Neuronal stem cell (in vitro differentiated cells): ENCODE measurements at regions not wholly inside any gene's neighbourhood (a gene's known extent, or its start where the extent isn't known, plus 50 kb on each side); places are given as distances from the start of the nearest gene placed in this dataset.

ENCODE experiments used
- DNase-seq: peaks from one replicate; pipeline ENCODE4 v3.0.0-alpha.2; 2013; ENCODE audit warnings: low spot score
- H2AFZ ChIP-seq: one replicate; pipeline ENCODE4 v1.6.1; 2013; ENCODE audit warnings: mild to moderate bottlenecking, low read length, inconsistent platforms
- H2AK5ac ChIP-seq: 2 replicates; pipeline ENCODE4 v1.6.1; 2013; ENCODE audit warnings: low read depth, mild to moderate bottlenecking, inconsistent platforms, low read length, moderate library complexity, mixed read lengths
- H2BK120ac ChIP-seq: 2 replicates; pipeline ENCODE4 v1.6.1; 2013; ENCODE audit warnings: low read depth, mild to moderate bottlenecking, inconsistent platforms, low read length, moderate library complexity, mixed read lengths
- H2BK12ac ChIP-seq: one replicate; pipeline ENCODE4 v1.6.1; 2013; ENCODE audit warnings: low read length, inconsistent platforms
- H2BK15ac ChIP-seq: 2 replicates; pipeline ENCODE4 v1.6.1; 2013; ENCODE audit warnings: mild to moderate bottlenecking, low read length, inconsistent platforms, mixed read lengths
- H2BK5ac ChIP-seq: one replicate; pipeline ENCODE4 v1.6.1; 2013; ENCODE audit warnings: inconsistent platforms, mild to moderate bottlenecking, low read length, moderate library complexity
- H3K14ac ChIP-seq: one replicate; pipeline ENCODE4 v1.6.1; 2013; ENCODE audit warnings: low read length, inconsistent platforms
- H3K18ac ChIP-seq: 2 replicates; pipeline ENCODE4 v1.6.1; 2013; ENCODE audit warnings: low read length, inconsistent platforms
- H3K23ac ChIP-seq: 2 replicates; pipeline ENCODE4 v1.6.1; 2013; ENCODE audit warnings: low read depth, mild to moderate bottlenecking, mixed read lengths, low read length, inconsistent platforms; ENCODE audit not compliant: poor library complexity
- H3K27ac ChIP-seq: replicated peaks from 3 replicates; pipeline ENCODE4 v1.5.1; 2013; ENCODE audit warnings: low read length, inconsistent platforms
- H3K27me3 ChIP-seq, 3 experiments: 2 replicates each; pipeline ENCODE4 v1.6.1; 2013; ENCODE audit warnings: low read length in 3 of 3, mild to moderate bottlenecking in 2 of 3, inconsistent platforms in 1 of 3, low read depth in 1 of 3, mixed read lengths in 1 of 3, moderate library complexity in 1 of 3; ENCODE audit not compliant: control insufficient read depth in 3 of 3, insufficient read depth in 3 of 3
- H3K36me3 ChIP-seq, 2 donors: replicated peaks in 1 of 2; 2 replicates each; pipeline ENCODE4 v1.6.1; 2013; ENCODE audit warnings: low read length in 2 of 2; ENCODE audit not compliant: control insufficient read depth in 2 of 2, insufficient read depth in 2 of 2
- H3K4ac ChIP-seq: 2 replicates; pipeline ENCODE4 v1.6.1; 2013; ENCODE audit warnings: inconsistent platforms, mild to moderate bottlenecking, low read length, moderate library complexity
- H3K4me1 ChIP-seq, 2 donors: 1 replicate in 1 of 2; 2 replicates in 1 of 2; pipeline ENCODE4 v1.6.1; 2013; ENCODE audit warnings: low read length in 2 of 2, low read depth in 1 of 2; ENCODE audit not compliant: control insufficient read depth in 2 of 2, insufficient read depth in 1 of 2
- H3K4me2 ChIP-seq: one replicate; pipeline ENCODE4 v1.6.1; 2013; ENCODE audit warnings: mild to moderate bottlenecking, low read length, inconsistent platforms; ENCODE audit not compliant: insufficient read depth, poor library complexity, severe bottlenecking
- H3K4me3 ChIP-seq, 2 donors: 2 replicates each; pipeline ENCODE4 v1.5.1; 2013; ENCODE audit warnings: low read length in 2 of 2, mild to moderate bottlenecking in 2 of 2, inconsistent platforms in 1 of 2, moderate library complexity in 1 of 2
- H3K79me1 ChIP-seq: one replicate; pipeline ENCODE4 v1.6.1; 2013; ENCODE audit warnings: low read depth, mild to moderate bottlenecking, inconsistent platforms, low read length, moderate library complexity
- H3K9ac ChIP-seq: one replicate; pipeline ENCODE4 v1.6.1; 2013; ENCODE audit warnings: mild to moderate bottlenecking, low read depth, low read length, inconsistent platforms; ENCODE audit not compliant: poor library complexity
- H3K9me3 ChIP-seq, 2 donors: replicated peaks in 1 of 2; 2 replicates each; pipeline versions ENCODE3 to v1.6.1; 2013; ENCODE audit warnings: low read length in 2 of 2, mild to moderate bottlenecking in 2 of 2, inconsistent platforms in 1 of 2, low read depth in 1 of 2, mixed read lengths in 1 of 2, moderate library complexity in 1 of 2; ENCODE audit not compliant: control insufficient read depth in 2 of 2, insufficient read depth in 1 of 2
- H4K8ac ChIP-seq: one replicate; pipeline ENCODE4 v1.6.1; 2013; ENCODE audit warnings: low read depth, mild to moderate bottlenecking, inconsistent platforms, low read length, moderate library complexity
- H4K91ac ChIP-seq: one replicate; pipeline ENCODE4 v1.6.1; 2013; ENCODE audit warnings: low read length, low read depth, mild to moderate bottlenecking, inconsistent platforms; ENCODE audit not compliant: poor library complexity
- WGBS, 2 donors: extraction: QIAGEN DNeasy Blood & Tissue Kit; methylation state at CpG; one replicate each; pipeline ENCODE4 v1.1.7; 2013; ENCODE audit warnings: missing lambda C conversion rate in 2 of 2, mixed read lengths in 1 of 2; ENCODE audit not compliant: insufficient read length in 2 of 2, insufficient replicate concordance in 1 of 2; ENCODE audit errors: extremely low coverage in 2 of 2; 5-methylcytosine and 5-hydroxymethylcytosine counted together

DNA sequence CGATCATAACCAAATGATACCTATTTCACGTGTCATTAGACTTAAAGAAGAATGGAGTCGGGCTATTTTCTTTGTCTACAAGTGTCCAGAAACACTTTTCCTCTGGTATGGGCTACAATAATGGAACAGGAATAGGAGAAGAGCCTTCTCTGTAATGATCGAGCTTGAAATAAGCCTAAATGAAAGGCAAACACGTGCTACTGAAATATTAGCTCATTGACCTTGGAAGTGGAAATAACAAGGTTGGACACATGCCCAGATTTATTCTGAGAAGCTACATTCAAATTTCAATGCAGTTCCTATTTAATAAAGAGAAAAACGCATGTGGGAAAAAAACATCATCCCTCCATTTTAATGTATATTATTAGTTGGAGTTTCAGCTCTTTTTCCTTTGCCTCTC, 254.7 kb upstream of the PTER start:
- Histone ChIP-seq H2BK15ac (no peak overlapping the region), H2BK5ac (no peak overlapping the region), H3K27ac (no peak overlapping the region), H2BK120ac (no peak overlapping the region), H2BK12ac (no peak overlapping the region), H4K8ac (no peak overlapping the region), H3K9me3 (no peaks in the 10 kb centered on the region), H4K91ac (no peak overlapping the region), H3K4me2 (no peak overlapping the region), H3K79me1 (no peaks in the 10 kb centered on the region), H2AFZ (no peak overlapping the region), H2AK5ac (no peak overlapping the region), H3K27me3 (no peaks in the 10 kb centered on the region), H3K4me3 (no peak overlapping the region), H3K4ac (no peak overlapping the region), H3K23ac (no peak overlapping the region), H3K9ac (no peak overlapping the region), H3K14ac (no peak overlapping the region), H3K36me3 (no peaks in the 10 kb centered on the region), H3K4me1 (no peaks in the 10 kb centered on the region), H3K18ac (no peak overlapping the region)
- WGBS, 2 donors, result no CpG with 5 or more reads among the region's 6 CpGs
- DNase-seq, result no peak

DNA sequence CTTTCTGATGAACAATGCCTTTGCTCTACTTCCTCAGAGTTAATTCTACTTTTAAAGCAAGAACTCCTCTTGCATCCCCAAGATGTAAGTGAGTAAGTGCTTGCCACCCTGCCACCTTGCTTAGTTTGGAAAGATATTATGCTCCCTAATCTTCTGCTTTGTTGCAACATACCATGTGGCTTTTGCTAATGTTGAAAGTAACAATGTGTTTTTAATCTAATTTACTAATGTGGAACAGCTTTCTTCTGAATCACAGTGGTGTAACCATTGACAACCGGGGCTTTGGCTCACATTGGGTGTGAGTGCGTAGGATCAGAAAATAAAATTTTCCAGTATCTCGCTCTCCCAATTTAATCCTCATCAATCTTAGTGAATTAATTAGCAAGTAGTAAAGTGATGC, 254.1 kb upstream of the PTER start:
- Histone ChIP-seq H3K4me3 (no peak overlapping the region), H2BK5ac (no peak overlapping the region), H3K79me1 (no peaks in the 10 kb centered on the region), H3K4me1 (no peaks in the 10 kb centered on the region), H3K27me3 (no peaks in the 10 kb centered on the region), H2BK120ac (no peak overlapping the region), H2BK15ac (no peak overlapping the region), H3K36me3 (no peaks in the 10 kb centered on the region), H3K14ac (no peak overlapping the region), H3K27ac (no peak overlapping the region), H2AK5ac (no peak overlapping the region), H4K8ac (no peak overlapping the region), H3K18ac (no peak overlapping the region), H3K9me3 (no peaks in the 10 kb centered on the region), H3K9ac (no peak overlapping the region), H2AFZ (no peak overlapping the region), H3K23ac (no peak overlapping the region), H2BK12ac (no peak overlapping the region), H3K4ac (no peak overlapping the region), H4K91ac (no peak overlapping the region), H3K4me2 (no peak overlapping the region)
- no CpG with 5 or more reads among the region's 3 CpGs for WGBS, 2 donors
- DNase-seq, result no peak

DNA sequence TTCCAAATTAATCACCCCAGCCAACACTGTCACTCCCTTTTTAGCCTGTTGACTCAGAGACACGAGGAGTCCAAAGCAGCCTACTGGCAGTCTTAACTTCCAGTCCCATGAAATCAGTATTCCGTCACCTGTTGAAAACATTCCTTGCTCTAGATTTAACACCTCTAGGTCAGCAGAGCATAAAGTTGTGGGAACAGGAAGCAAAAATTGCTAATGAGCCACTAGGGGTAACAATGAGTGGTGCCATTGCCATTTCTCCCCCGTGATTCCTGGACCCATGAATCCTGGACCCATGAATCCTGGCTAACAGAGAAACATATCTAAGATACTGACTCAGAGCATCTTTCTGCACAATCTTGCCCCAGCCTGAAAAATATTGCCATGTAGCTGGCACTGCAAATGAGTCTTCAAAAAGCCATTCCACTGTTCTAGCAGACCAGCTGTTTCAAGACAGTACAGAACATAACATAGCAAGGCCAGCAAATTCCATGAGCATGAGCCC, 252.7 kb upstream of the PTER start:
- H3K36me3 ChIP-seq, result no peaks in the 10 kb centered on the region
- H3K4me3 ChIP-seq, result no peak overlapping the region
- no peak overlapping the region for H2BK12ac ChIP-seq
- H3K9ac ChIP-seq, result no peak overlapping the region
- H2BK120ac ChIP-seq, result no peak overlapping the region
- H3K4me1 ChIP-seq, result no peaks in the 10 kb centered on the region
- H4K91ac ChIP-seq, result no peak overlapping the region
- no peak overlapping the region for H2BK15ac ChIP-seq
- H3K9me3 ChIP-seq, result no peaks in the 10 kb centered on the region
- H3K14ac ChIP-seq, result no peak overlapping the region
- no peak overlapping the region for H3K18ac ChIP-seq
- no peak overlapping the region for H3K4ac ChIP-seq
- WGBS, 2 donors, result no CpG with 5 or more reads among the region's 3 CpGs
- no peak overlapping the region for H4K8ac ChIP-seq
- no peak for DNase-seq
- no peaks in the 10 kb centered on the region for H3K79me1 ChIP-seq
- H3K4me2 ChIP-seq, result no peak overlapping the region
- no peak overlapping the region for H3K27ac ChIP-seq
- H2AFZ ChIP-seq, result no peak overlapping the region
- no peak overlapping the region for H2AK5ac ChIP-seq
- H3K23ac ChIP-seq, result no peak overlapping the region
- no peak overlapping the region for H2BK5ac ChIP-seq
- no peaks in the 10 kb centered on the region for H3K27me3 ChIP-seq

DNA sequence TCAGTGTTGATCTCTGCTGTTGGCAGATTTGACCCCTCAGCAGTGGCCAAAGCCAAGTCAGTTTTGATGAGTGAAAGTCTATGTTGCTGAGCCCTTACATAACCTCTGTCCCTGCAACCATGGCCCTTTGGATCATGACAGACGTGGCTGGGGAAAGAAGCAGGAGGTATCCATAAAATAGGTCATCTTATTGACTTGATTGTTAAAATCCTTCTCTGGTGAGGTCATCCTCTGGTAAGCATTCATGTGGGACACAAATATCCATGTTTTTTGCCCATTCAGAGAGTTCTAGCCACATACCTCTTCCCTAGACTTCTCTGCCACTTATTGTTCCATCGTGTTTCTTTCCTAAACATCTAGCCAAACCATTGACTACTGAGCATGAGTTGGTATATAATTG, 251.9 kb upstream of the PTER start:
- Histone ChIP-seq H3K27ac (no peak overlapping the region), H3K9me3 (no peaks in the 10 kb centered on the region), H3K18ac (no peak overlapping the region), H3K4me3 (no peak overlapping the region), H2AK5ac (no peak overlapping the region), H3K23ac (no peak overlapping the region), H3K9ac (no peak overlapping the region), H3K36me3 (no peaks in the 10 kb centered on the region), H3K79me1 (no peaks in the 10 kb centered on the region), H3K4me1 (no peaks in the 10 kb centered on the region), H3K27me3 (no peaks in the 10 kb centered on the region), H2BK5ac (no peak overlapping the region), H3K4me2 (no peak overlapping the region), H2BK120ac (no peak overlapping the region), H4K8ac (no peak overlapping the region), H4K91ac (no peak overlapping the region), H3K14ac (no peak overlapping the region), H2BK15ac (no peak overlapping the region), H3K4ac (no peak overlapping the region), H2BK12ac (no peak overlapping the region), H2AFZ (no peak overlapping the region)
- DNase-seq, result no peak
- WGBS, 2 donors, result no CpG with 5 or more reads among the region's 2 CpGs
